ENCODE measurements at regions not wholly inside any gene's neighbourhood (a gene's known extent, or its start where the extent isn't known, plus 50 kb on each side); places are given as distances from the start of the nearest gene placed in this dataset.

GRCh38 chrX:129097668-129098067 lies 425.6 kb downstream of the SMARCA1 start:
- Histone ChIP-seq H3K4me1 (ENCODE audit: control insufficient read depth in 2 of 2, insufficient read depth in 2 of 2, low read length in 2 of 2) (no peaks in the 10 kb centered on the region), H3K4me3 (ENCODE audit: control extremely low read depth in 1 of 5, extremely low read depth in 1 of 5, insufficient read depth in 1 of 5, low read depth in 2 of 5, low read length in 4 of 5) (no peak overlapping the region), H3K79me2 (ENCODE audit: control insufficient read depth, insufficient read depth, low read length) (no peaks in the 10 kb centered on the region), H3K9me3 (ENCODE audit: control extremely low read depth in 1 of 3, control insufficient read depth in 2 of 3, insufficient read depth in 1 of 3, low read length in 2 of 3) (no peaks in the 10 kb centered on the region), H4K20me1 (ENCODE audit: control insufficient read depth, insufficient read depth, low read length, poor library complexity, severe bottlenecking) (no peaks in the 10 kb centered on the region), H3K27ac (ENCODE audit: low read length in 2 of 2) (no peak overlapping the region), H3K9ac (ENCODE audit: low read length) (no peak overlapping the region), H3K27me3 (replicated peaks in 1 of 4; ENCODE audit: control extremely low read depth in 1 of 4, control insufficient read depth in 3 of 4, insufficient read depth in 4 of 4, low read length in 3 of 4) (no peaks in the 10 kb centered on the region), H3K4me2 (replicated peaks; ENCODE audit: low read depth, low read length, poor library complexity, severe bottlenecking) (no peak overlapping the region), H3K36me3 (replicated peaks in 1 of 2; ENCODE audit: control extremely low read depth in 1 of 2, control insufficient read depth in 1 of 2, extremely low read depth in 1 of 2, insufficient read depth in 2 of 2, low read length in 1 of 2) (no peaks in the 10 kb centered on the region), H2AFZ (ENCODE audit: insufficient read depth, low read depth, low read length, poor library complexity, severe bottlenecking) (no peak overlapping the region)
- H3K9me3 Mint-ChIP-seq (ENCODE audit: insufficient read depth) = no peaks in the 10 kb centered on the region
- ChIA-PET POLR2A (no interaction called here), CTCF (no interaction called here)
- no peak for ATAC-seq (ENCODE audit: low read depth)
- intact Hi-C loops (cut with micrococcal nuclease) = no loop called here
- no peak for TF ChIP-seq EZH2 (IDR thresholded peaks at IDR 0.05; ENCODE audit: borderline replicate concordance, insufficient read depth, low read depth, low read length, poor library complexity, severe bottlenecking)
- TF ChIP-seq CTCF (IDR thresholded peaks at IDR 0.05) = no peak
- H3K27ac Mint-ChIP-seq = no peak overlapping the region
- no peak for DNase-seq
- H3K4me1 Mint-ChIP-seq = no peaks in the 10 kb centered on the region
- H3K27me3 Mint-ChIP-seq = no peaks in the 10 kb centered on the region
- H3K4me3 Mint-ChIP-seq = no peak overlapping the region

- no peak overlapping the region for H3K4me3 Mint-ChIP-seq
- H3K4me1 Mint-ChIP-seq = no peaks in the 10 kb centered on the region
- POLR2A ChIA-PET = no interaction called here
Observed at GRCh38 chrX:129093706-129094105, 429.6 kb downstream of the SMARCA1 start.

More at GRCh38 chrX:129093706-129094105, 429.6 kb downstream of the SMARCA1 start:
- Histone ChIP-seq H3K27ac (ENCODE audit: low read length in 2 of 2) (no peak overlapping the region), H3K27me3 (replicated peaks in 1 of 4; ENCODE audit: control extremely low read depth in 1 of 4, control insufficient read depth in 3 of 4, insufficient read depth in 4 of 4, low read length in 3 of 4) (no peaks in the 10 kb centered on the region), H4K20me1 (ENCODE audit: control insufficient read depth, insufficient read depth, low read length, poor library complexity, severe bottlenecking) (no peaks in the 10 kb centered on the region), H3K4me3 (ENCODE audit: control extremely low read depth in 1 of 5, extremely low read depth in 1 of 5, insufficient read depth in 1 of 5, low read depth in 2 of 5, low read length in 4 of 5) (no peak overlapping the region), H3K4me2 (replicated peaks; ENCODE audit: low read depth, low read length, poor library complexity, severe bottlenecking) (no peak overlapping the region), H3K9ac (ENCODE audit: low read length) (no peak overlapping the region), H3K4me1 (ENCODE audit: control insufficient read depth in 2 of 2, insufficient read depth in 2 of 2, low read length in 2 of 2) (no peaks in the 10 kb centered on the region), H3K9me3 (ENCODE audit: control extremely low read depth in 1 of 3, control insufficient read depth in 2 of 3, insufficient read depth in 1 of 3, low read length in 2 of 3) (no peaks in the 10 kb centered on the region), H3K36me3 (replicated peaks in 1 of 2; ENCODE audit: control extremely low read depth in 1 of 2, control insufficient read depth in 1 of 2, extremely low read depth in 1 of 2, insufficient read depth in 2 of 2, low read length in 1 of 2) (no peaks in the 10 kb centered on the region), H3K79me2 (ENCODE audit: control insufficient read depth, insufficient read depth, low read length) (no peaks in the 10 kb centered on the region), H2AFZ (ENCODE audit: insufficient read depth, low read depth, low read length, poor library complexity, severe bottlenecking) (no peak overlapping the region)
- H3K27ac Mint-ChIP-seq = no peak overlapping the region
- intact Hi-C loops (cut with micrococcal nuclease) = no loop called here
- TF ChIP-seq CTCF (IDR thresholded peaks at IDR 0.05) (no peak), EZH2 (IDR thresholded peaks at IDR 0.05; ENCODE audit: borderline replicate concordance, insufficient read depth, low read depth, low read length, poor library complexity, severe bottlenecking) (no peak)
- DNase-seq = no peak
- no peak for ATAC-seq (ENCODE audit: low read depth)
- H3K27me3 Mint-ChIP-seq = no peaks in the 10 kb centered on the region
- WGBS (ENCODE audit: insufficient coverage) = no CpG with 5 or more reads among the region's 2 CpGs
- CTCF ChIA-PET = no interaction called here
- no peaks in the 10 kb centered on the region for H3K9me3 Mint-ChIP-seq (ENCODE audit: insufficient read depth)
